ENCODE measurements at regions not wholly inside any gene's neighbourhood (a gene's known extent, or its start where the extent isn't known, plus 50 kb on each side); places are given as distances from the start of the nearest gene placed in this dataset.
A peak's percentile ranks its signal among the peaks of the same experiment; 100 is the strongest.

DNA sequence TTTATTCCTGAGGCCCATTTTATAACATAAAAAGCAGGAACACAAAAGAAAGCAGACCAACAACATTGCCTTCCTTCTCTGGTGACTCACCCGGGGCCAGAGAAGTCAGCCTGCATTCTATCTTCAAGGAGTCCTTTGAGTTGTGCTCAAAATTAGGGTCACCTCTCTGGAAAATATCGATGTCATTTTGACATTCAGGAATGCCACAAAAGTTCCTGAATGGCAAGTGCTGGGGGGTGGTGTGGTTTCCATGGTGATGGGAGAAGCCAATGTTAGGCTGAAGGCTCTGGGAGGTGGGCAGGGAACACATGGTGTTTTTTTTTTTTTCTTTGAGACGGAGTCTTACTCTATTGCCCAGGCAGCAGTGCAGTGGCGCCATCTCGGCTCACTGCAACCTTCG lies 159.6 kb downstream of the HAPSTR1 start:
- H3K9me3 ChIP-seq (ENCODE audit: insufficient read depth, low read depth, low read length), result no peaks in the 10 kb centered on the region
- no peak overlapping the region for H3K4me2 ChIP-seq (ENCODE audit: low read depth, low read length, poor library complexity, severe bottlenecking)
- H3K4me3 ChIP-seq (ENCODE audit: low read length, poor library complexity, severe bottlenecking), result no peak overlapping the region
- no peak overlapping the region for H2AFZ ChIP-seq (ENCODE audit: low read length)
- no peaks in the 10 kb centered on the region for H3K9me2 ChIP-seq (replicated peaks; ENCODE audit: low read depth, low read length)
- no peaks in the 10 kb centered on the region for H3K4me1 ChIP-seq (ENCODE audit: insufficient read depth, low read length, poor library complexity, severe bottlenecking)
- H3K36me3 ChIP-seq (ENCODE audit: insufficient read depth, low read length), result no peaks in the 10 kb centered on the region
- H3K9ac ChIP-seq (ENCODE audit: low read depth, low read length, poor library complexity, severe bottlenecking), result no peak overlapping the region
- TF ChIP-seq, protein P1, sequence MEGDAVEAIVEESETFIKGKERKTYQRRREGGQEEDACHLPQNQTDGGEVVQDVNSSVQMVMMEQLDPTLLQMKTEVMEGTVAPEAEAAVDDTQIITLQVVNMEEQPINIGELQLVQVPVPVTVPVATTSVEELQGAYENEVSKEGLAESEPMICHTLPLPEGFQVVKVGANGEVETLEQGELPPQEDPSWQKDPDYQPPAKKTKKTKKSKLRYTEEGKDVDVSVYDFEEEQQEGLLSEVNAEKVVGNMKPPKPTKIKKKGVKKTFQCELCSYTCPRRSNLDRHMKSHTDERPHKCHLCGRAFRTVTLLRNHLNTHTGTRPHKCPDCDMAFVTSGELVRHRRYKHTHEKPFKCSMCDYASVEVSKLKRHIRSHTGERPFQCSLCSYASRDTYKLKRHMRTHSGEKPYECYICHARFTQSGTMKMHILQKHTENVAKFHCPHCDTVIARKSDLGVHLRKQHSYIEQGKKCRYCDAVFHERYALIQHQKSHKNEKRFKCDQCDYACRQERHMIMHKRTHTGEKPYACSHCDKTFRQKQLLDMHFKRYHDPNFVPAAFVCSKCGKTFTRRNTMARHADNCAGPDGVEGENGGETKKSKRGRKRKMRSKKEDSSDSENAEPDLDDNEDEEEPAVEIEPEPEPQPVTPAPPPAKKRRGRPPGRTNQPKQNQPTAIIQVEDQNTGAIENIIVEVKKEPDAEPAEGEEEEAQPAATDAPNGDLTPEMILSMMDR (conservative IDR thresholded peaks at IDR 0.05; ENCODE audit: low read length), result no peak
- no peak for TF ChIP-seq EZH2phosphoT487 (IDR thresholded peaks at IDR 0.05; ENCODE audit: borderline replicate concordance)
- H3K27me3 ChIP-seq (ENCODE audit: insufficient read depth, low read length, poor library complexity, severe bottlenecking), result no peaks in the 10 kb centered on the region
- no peaks in the 10 kb centered on the region for H4K20me1 ChIP-seq (ENCODE audit: insufficient read depth, low read length, poor library complexity, severe bottlenecking)
- H3F3A ChIP-seq (ENCODE audit: low read depth), result no peaks in the 10 kb centered on the region
- no peaks in the 10 kb centered on the region for H3K79me2 ChIP-seq (ENCODE audit: insufficient read depth, low read length)

DNA sequence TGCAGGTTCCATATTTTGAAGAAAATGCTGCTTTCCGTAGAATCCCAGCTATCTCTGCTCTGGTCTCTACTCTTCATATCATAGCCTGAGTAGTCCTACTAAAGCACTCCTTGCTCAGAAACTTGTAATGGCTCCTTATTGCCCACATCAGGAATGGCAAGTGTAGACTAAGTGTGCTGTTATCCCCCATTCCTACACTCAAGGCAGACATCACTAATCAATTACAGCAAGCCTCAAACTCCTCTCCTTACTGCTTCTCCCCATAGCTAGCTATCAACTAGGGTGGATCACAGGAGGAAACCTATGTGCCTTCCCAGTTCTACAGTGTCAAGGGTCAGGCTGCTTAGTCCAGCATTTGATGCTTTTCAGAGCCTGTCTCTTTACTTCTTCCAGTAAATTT lies 163.4 kb downstream of the HAPSTR1 start:
- no peaks in the 10 kb centered on the region for H4K20me1 ChIP-seq (ENCODE audit: insufficient read depth, low read length, poor library complexity, severe bottlenecking)
- H3K9ac ChIP-seq (ENCODE audit: low read depth, low read length, poor library complexity, severe bottlenecking), result no peak overlapping the region
- H3F3A ChIP-seq (ENCODE audit: low read depth), result no peaks in the 10 kb centered on the region
- H3K9me2 ChIP-seq (replicated peaks; ENCODE audit: low read depth, low read length), result no peaks in the 10 kb centered on the region
- no peaks in the 10 kb centered on the region for H3K36me3 ChIP-seq (ENCODE audit: insufficient read depth, low read length)
- H3K4me3 ChIP-seq (ENCODE audit: low read length, poor library complexity, severe bottlenecking), result no peak overlapping the region
- no peak overlapping the region for H2AFZ ChIP-seq (ENCODE audit: low read length)
- no peaks in the 10 kb centered on the region for H3K27me3 ChIP-seq (ENCODE audit: insufficient read depth, low read length, poor library complexity, severe bottlenecking)
- H3K79me2 ChIP-seq (ENCODE audit: insufficient read depth, low read length), result no peaks in the 10 kb centered on the region
- no peak overlapping the region for H3K4me2 ChIP-seq (ENCODE audit: low read depth, low read length, poor library complexity, severe bottlenecking)
- TF ChIP-seq, protein P1 (conservative IDR thresholded peaks at IDR 0.05; ENCODE audit: low read length), result no peak
- TF ChIP-seq EZH2phosphoT487 (IDR thresholded peaks at IDR 0.05; ENCODE audit: borderline replicate concordance), result no peak
- no peaks in the 10 kb centered on the region for H3K9me3 ChIP-seq (ENCODE audit: insufficient read depth, low read depth, low read length)
- H3K4me1 ChIP-seq (ENCODE audit: insufficient read depth, low read length, poor library complexity, severe bottlenecking), result no peaks in the 10 kb centered on the region

DNA sequence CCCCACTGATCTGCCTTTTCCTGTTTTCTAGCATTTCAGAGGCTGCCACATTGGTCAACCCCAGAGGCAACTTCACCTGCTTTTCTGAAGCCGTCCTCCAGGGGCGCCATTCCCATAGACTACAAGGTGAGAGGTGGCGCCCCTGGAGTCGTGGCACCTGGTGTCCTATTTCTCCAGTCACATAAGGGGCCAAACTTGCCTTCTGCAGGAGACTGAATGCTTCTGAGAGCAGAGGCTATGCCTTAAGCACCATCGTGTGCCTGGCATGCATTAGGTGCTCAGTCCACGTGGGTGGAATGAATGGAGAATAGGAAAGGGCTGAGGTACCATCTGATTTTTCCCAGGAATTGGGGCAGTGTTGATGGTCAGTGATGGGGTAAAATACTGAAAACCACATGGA lies 164.8 kb downstream of the HAPSTR1 start:
- no peaks in the 10 kb centered on the region for H3K4me1 ChIP-seq (ENCODE audit: insufficient read depth, low read length, poor library complexity, severe bottlenecking)
- no peak overlapping the region for H3K4me2 ChIP-seq (ENCODE audit: low read depth, low read length, poor library complexity, severe bottlenecking)
- H4K20me1 ChIP-seq (ENCODE audit: insufficient read depth, low read length, poor library complexity, severe bottlenecking), result no peaks in the 10 kb centered on the region
- H3K9me3 ChIP-seq (ENCODE audit: insufficient read depth, low read depth, low read length), result no peaks in the 10 kb centered on the region
- TF ChIP-seq, protein P1 (conservative IDR thresholded peaks at IDR 0.05; ENCODE audit: low read length), result peak; percentile 55
- TF ChIP-seq EZH2phosphoT487 (IDR thresholded peaks at IDR 0.05; ENCODE audit: borderline replicate concordance), result no peak
- no peak overlapping the region for H2AFZ ChIP-seq (ENCODE audit: low read length)
- H3K9me2 ChIP-seq (replicated peaks; ENCODE audit: low read depth, low read length), result no peaks in the 10 kb centered on the region
- H3K79me2 ChIP-seq (ENCODE audit: insufficient read depth, low read length), result no peaks in the 10 kb centered on the region
- no peak overlapping the region for H3K9ac ChIP-seq (ENCODE audit: low read depth, low read length, poor library complexity, severe bottlenecking)
- H3K27me3 ChIP-seq (ENCODE audit: insufficient read depth, low read length, poor library complexity, severe bottlenecking), result no peaks in the 10 kb centered on the region
- no peak overlapping the region for H3K4me3 ChIP-seq (ENCODE audit: low read length, poor library complexity, severe bottlenecking)
- H3K36me3 ChIP-seq (ENCODE audit: insufficient read depth, low read length), result no peaks in the 10 kb centered on the region
- H3F3A ChIP-seq (ENCODE audit: low read depth), result no peaks in the 10 kb centered on the region
